ENCODE measurements at regions not wholly inside any gene's neighbourhood (a gene's known extent, or its start where the extent isn't known, plus 50 kb on each side); places are given as distances from the start of the nearest gene placed in this dataset.

- DNase-seq, result no peak
Measured at GRCh38 chr17:79539944-79540705, 70.7 kb downstream of the RBFOX3 start.

GRCh38 chr17:79538291-79538690 lies 72.6 kb downstream of the RBFOX3 start:
- DNase-seq, result no peak

- no peak for DNase-seq
Measured at GRCh38 chr17:79537686-79538085, 73.2 kb downstream of the RBFOX3 start.

GRCh38 chr17:79537061-79537460 lies 73.8 kb downstream of the RBFOX3 start:
- DNase-seq, result peak in 1 of 2 experiments; percentile 52

GRCh38 chr17:79536212-79536840 lies 74.5 kb downstream of the RBFOX3 start:
- DNase-seq, result no peak

- DNase-seq, result no peak
Measured at GRCh38 chr17:79535728-79536025, 75.2 kb downstream of the RBFOX3 start.

- no peak for DNase-seq
Measured at GRCh38 chr17:79534851-79535727, 75.8 kb downstream of the RBFOX3 start.

- DNase-seq, result no peak
Measured at GRCh38 chr17:79534111-79534510, 76.7 kb downstream of the RBFOX3 start.

GRCh38 chr17:79533116-79533515 lies 77.7 kb downstream of the RBFOX3 start:
- no peak for DNase-seq

- no peak for DNase-seq
Measured at GRCh38 chr17:79532107-79532790, 78.6 kb downstream of the RBFOX3 start.

- DNase-seq, result no peak
Measured at GRCh38 chr17:79531191-79532095, 79.4 kb downstream of the RBFOX3 start.

- no peak for DNase-seq
Measured at GRCh38 chr17:79530361-79531105, 80.3 kb downstream of the RBFOX3 start.

GRCh38 chr17:79529661-79530081 lies 81.2 kb downstream of the RBFOX3 start:
- no peak for DNase-seq

GRCh38 chr17:79528592-79529125 lies 82.2 kb downstream of the RBFOX3 start:
- DNase-seq, result no peak

- DNase-seq, result no peak
Measured at GRCh38 chr17:79527306-79527705, 83.5 kb downstream of the RBFOX3 start.

- DNase-seq, result peak in 1 of 2 experiments; percentile 32
Measured at GRCh38 chr17:79525793-79526677, 84.8 kb downstream of the RBFOX3 start.

- DNase-seq, result no peak
Measured at GRCh38 chr17:79524213-79525187, 86.4 kb downstream of the RBFOX3 start.

- no peak for DNase-seq
Measured at GRCh38 chr17:79522414-79522813, 88.4 kb downstream of the RBFOX3 start.

- DNase-seq, result no peak
Measured at GRCh38 chr17:79521225-79521624, 89.6 kb downstream of the RBFOX3 start.
